Fibroblast of villous mesenchyme (primary cell): ENCODE measurements at regions not wholly inside any gene's neighbourhood (a gene's known extent, or its start where the extent isn't known, plus 50 kb on each side); places are given as distances from the start of the nearest gene placed in this dataset.

Experiments
- DNase-seq: peaks from one replicate; pipeline ENCODE4 v3.0.0-alpha.2; 2010; ENCODE audit warnings: low read depth
- H3K4me3 ChIP-seq: 2 replicates; pipeline ENCODE4 v1.5.1; 2011; ENCODE audit warnings: low read depth, mild to moderate bottlenecking, low read length
- TF ChIP-seq, protein P1 (sequence below): IDR thresholded peaks from 2 replicates; pipeline ENCODE4 v1.5.1; 2012; ENCODE audit warnings: low read depth, mild to moderate bottlenecking, low read length; ENCODE audit not compliant: insufficient read depth

DNA sequence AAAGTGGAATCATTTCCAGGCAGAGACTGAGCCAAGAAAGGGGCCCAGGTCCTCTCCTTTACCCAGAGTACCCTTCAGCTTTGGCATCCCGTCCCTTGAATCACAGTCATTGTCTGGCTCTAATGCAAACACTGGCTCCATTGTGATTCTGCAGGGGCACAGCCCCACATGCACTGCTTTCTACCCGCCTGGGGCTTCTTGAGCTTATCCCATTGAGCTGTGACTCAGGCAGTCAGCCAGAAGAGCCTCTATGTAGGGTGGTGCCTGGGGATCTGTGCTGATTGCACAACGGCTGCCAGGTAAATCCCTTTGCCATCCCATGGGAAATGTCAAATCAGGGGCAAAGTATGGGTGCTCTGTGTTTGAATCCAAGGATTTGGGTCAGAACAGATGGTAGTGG is 88.9 kb downstream of the RASSF10 start:
- TF ChIP-seq, protein P1, sequence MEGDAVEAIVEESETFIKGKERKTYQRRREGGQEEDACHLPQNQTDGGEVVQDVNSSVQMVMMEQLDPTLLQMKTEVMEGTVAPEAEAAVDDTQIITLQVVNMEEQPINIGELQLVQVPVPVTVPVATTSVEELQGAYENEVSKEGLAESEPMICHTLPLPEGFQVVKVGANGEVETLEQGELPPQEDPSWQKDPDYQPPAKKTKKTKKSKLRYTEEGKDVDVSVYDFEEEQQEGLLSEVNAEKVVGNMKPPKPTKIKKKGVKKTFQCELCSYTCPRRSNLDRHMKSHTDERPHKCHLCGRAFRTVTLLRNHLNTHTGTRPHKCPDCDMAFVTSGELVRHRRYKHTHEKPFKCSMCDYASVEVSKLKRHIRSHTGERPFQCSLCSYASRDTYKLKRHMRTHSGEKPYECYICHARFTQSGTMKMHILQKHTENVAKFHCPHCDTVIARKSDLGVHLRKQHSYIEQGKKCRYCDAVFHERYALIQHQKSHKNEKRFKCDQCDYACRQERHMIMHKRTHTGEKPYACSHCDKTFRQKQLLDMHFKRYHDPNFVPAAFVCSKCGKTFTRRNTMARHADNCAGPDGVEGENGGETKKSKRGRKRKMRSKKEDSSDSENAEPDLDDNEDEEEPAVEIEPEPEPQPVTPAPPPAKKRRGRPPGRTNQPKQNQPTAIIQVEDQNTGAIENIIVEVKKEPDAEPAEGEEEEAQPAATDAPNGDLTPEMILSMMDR = no peak
- no peak for DNase-seq
- H3K4me3 ChIP-seq = no peak overlapping the region

DNA sequence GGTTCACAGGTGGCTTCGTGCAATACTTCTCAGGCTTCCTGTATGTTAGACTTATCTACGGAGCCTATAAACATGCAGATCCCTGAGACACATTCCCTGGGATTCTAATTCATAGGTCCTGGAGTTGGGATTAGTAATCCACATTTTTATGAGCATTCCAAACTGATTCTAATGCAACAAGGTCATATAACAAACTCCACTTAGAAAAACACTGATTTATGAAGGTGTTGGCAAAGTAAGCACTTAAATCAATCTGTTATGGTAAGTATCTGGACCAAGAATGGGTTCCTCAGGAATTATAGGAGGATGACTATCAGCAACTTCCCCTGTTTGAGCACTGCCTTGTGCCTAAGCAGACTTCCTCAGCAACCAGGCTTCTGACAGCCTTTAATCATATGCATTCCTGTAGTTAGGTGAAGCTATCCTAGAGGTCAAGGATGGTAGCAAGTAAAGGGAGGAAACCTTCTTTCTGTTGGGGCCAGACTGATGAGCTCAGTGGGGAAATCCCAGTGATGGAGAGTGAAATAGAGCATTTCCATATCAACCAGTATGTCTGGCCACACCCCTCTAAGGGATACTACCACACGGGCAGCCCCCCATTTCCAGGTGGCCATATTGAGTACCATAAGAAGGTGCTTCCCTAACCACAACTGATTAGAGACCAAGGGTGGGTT is 89.6 kb downstream of the RASSF10 start:
- H3K4me3 ChIP-seq = no peak overlapping the region
- TF ChIP-seq, protein P1 = no peak
- DNase-seq = no peak

DNA sequence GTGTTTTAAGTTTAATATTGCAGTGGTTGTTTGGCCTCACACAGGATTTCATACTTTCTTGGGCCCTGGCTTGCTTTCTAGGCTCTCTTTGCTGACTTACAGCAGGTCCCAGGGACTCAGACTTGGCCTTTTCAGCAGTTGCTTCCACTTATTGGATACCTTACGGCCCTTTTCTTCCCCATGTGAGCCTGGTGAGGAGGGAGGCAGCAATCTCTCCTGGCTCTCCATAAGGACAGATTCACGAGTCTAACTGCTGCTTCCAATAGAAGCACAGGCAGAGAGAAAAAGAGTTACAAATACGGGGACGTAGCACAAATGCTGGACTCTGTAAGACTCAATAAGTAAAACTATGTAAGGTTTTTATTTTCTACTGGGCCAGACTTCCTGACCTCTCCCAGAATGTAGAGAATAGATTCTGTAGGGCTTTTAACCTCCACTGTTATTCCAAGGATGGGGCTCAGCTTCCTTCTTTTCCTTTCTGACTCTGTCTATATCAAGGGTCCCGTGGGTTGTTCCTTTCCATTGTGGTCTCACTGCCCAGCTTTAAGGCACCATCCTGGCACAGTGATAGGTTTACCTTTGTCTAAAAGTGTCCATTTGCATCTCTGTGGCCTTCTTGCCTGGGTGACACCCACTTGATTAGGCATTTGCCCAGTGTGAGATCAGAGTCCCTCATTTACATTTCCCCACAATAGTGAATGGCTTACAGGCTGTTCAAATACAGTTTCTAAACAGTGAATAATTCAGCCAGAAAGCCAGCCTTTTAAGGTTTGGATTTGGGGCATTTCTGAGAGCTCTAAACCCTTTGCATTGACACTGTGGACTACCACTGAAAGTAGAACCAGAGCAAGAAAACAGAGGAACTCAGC is 92.8 kb downstream of the RASSF10 start:
- TF ChIP-seq, protein P1 = no peak
- no peak for DNase-seq
- no peak overlapping the region for H3K4me3 ChIP-seq

DNA sequence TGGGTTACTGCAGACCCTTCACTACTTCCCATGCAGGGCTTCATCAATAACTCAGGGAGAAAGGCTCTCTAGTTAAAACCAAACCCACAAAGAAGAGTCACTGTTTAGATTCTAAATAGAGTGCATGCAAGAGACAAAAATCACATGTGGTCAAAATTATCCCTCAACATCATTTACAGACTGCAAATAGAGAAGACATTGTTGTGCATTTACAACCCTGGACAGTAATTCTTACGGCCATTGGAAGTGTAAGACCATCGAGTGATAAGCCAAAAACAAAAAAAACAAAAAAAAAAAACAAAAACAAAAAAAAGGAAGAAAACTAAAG is 93.4 kb downstream of the RASSF10 start:
- TF ChIP-seq, protein P1 = no peak
- H3K4me3 ChIP-seq = no peak overlapping the region
- DNase-seq = no peak

DNA sequence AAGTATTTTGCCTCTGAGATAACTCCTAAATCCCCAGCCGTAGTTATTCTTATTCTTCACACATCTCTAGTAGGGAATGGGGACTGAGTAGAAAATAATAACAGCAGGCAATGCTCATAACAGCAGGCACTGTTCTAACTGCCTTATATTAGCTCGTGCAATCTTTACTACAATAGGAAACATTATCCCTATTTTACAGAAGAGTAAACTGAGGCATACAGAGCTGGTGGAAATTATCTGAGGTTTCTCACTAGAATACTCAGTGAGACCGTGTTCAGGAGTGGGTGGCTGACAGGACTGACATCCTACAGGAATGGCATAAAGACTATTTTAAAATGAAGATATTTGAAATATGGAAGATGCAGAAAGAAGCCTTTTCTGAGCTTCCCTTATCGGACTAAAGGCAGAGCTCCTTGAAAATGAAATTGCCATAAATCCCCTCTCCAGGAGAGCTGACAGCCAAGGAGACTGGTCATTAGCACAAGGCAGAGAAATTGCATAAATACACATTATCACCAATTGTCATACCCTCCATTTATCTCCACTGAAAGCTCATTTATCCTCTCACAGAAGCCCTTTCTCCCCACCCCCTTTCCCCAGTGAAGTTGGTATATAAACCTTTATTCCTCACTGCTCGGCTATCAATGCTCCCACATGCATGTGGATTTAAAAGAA is 93.9 kb downstream of the RASSF10 start:
- DNase-seq = no peak
- TF ChIP-seq, protein P1 = no peak
- H3K4me3 ChIP-seq = no peak overlapping the region

DNA sequence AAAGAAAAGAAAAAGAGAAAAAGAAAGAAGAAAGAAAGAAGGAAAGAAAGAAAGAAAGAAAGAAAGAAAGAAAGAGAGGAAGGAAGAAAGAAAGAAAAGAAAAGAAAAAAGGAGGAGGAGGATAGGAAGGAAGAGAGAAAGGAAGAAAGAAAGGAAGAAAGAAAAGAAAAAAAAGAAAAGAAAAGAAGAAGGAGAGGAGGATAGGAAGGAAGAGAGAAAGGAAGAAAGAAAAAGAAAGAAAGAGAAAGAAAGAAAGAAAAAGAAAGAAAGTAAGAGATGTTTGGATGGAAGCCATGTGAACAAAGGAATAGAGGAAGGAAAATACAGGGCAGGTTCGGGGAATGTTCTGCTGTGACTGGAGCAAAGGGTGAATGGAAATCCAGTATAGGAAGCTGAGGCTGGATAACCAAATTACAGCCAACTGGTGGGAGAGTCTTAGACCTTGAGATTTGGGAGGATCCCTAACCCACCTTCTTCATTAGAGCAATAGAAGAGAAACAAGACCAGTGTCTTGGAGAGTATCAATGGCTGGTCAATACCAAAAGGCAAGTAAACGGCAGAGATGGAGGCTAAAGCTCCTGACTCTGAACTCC is 94.9 kb downstream of the RASSF10 start:
- DNase-seq = no peak
- no peak overlapping the region for H3K4me3 ChIP-seq
- TF ChIP-seq, protein P1 = no peak
